ENCODE measurements at regions not wholly inside any gene's neighbourhood (a gene's known extent, or its start where the extent isn't known, plus 50 kb on each side); places are given as distances from the start of the nearest gene placed in this dataset.

- 81 to 83% methylated on average over 3 of the region's 3 CpGs for WGBS, 2 experiments (ENCODE audit: low coverage in 1 of 2, low lambda C conversion rate in 2 of 2, missing lambda C conversion rate in 2 of 2)
- H3K4me3 ChIP-seq, result no peak overlapping the region
- no peaks in the 10 kb centered on the region for H3K27me3 ChIP-seq (replicated peaks; ENCODE audit: insufficient read depth)
- no peaks in the 10 kb centered on the region for H4K20me1 ChIP-seq (ENCODE audit: insufficient read depth)
- H3K79me2 ChIP-seq (ENCODE audit: insufficient read depth), result no peaks in the 10 kb centered on the region
- no peaks in the 10 kb centered on the region for H3K9me2 ChIP-seq (ENCODE audit: insufficient read depth)
- no peaks in the 10 kb centered on the region for H3K9me3 ChIP-seq (ENCODE audit: low read depth)
- peaks cover 7% of the 10 kb centered on the region for H3K4me1 ChIP-seq (ENCODE audit: insufficient read depth)
- H3K9ac ChIP-seq, result no peak overlapping the region
- in situ Hi-C loops (cut with MboI), result no loop called here
- no peak overlapping the region for H2AFZ ChIP-seq
- no peak overlapping the region for H3K27ac ChIP-seq
- TF ChIP-seq EZH2phosphoT487 (IDR thresholded peaks at IDR 0.05; ENCODE audit: insufficient read depth, low read depth), result no peak
- no peak for TF ChIP-seq EZH2 (IDR thresholded peaks at IDR 0.05; ENCODE audit: insufficient read depth, poor library complexity, severe bottlenecking)
- H3K4me2 ChIP-seq (ENCODE audit: unreplicated experiment), result no peak overlapping the region
- no peak for DNase-seq
- H3K36me3 ChIP-seq (ENCODE audit: low read depth), result no peaks in the 10 kb centered on the region
- no peaks in the 10 kb centered on the region for H3F3A ChIP-seq (ENCODE audit: insufficient read depth)
Observed at GRCh38 chr5:89425062-89425461, 542.1 kb upstream of the MEF2C start.

- Histone ChIP-seq H2AFZ (peak overlapping the region; percentile 44; the same call in 1 of the 2 replicates), H3K27ac (no peak overlapping the region), H3K9ac (no peak overlapping the region), H3K9me3 (ENCODE audit: low read depth) (no peaks in the 10 kb centered on the region), H3K4me3 (no peak overlapping the region), H3K4me1 (ENCODE audit: insufficient read depth) (peaks cover 7% of the 10 kb centered on the region), H3K36me3 (ENCODE audit: low read depth) (no peaks in the 10 kb centered on the region), H3K4me2 (ENCODE audit: unreplicated experiment) (no peak overlapping the region), H3K79me2 (ENCODE audit: insufficient read depth) (no peaks in the 10 kb centered on the region), H4K20me1 (ENCODE audit: insufficient read depth) (no peaks in the 10 kb centered on the region), H3K9me2 (ENCODE audit: insufficient read depth) (no peaks in the 10 kb centered on the region), H3K27me3 (replicated peaks; ENCODE audit: insufficient read depth) (no peaks in the 10 kb centered on the region), H3F3A (ENCODE audit: insufficient read depth) (no peaks in the 10 kb centered on the region)
- TF ChIP-seq EZH2phosphoT487 (IDR thresholded peaks at IDR 0.05; ENCODE audit: insufficient read depth, low read depth), result no peak
- no peak for TF ChIP-seq EZH2 (IDR thresholded peaks at IDR 0.05; ENCODE audit: insufficient read depth, poor library complexity, severe bottlenecking)
- DNase-seq, result peak; percentile 53
- in situ Hi-C loops (cut with MboI), result no loop called here
- 8 to 10% methylated on average over 1 of the region's 1 CpG for WGBS, 2 experiments (ENCODE audit: low coverage in 1 of 2, low lambda C conversion rate in 2 of 2, missing lambda C conversion rate in 2 of 2)
Observed at GRCh38 chr5:89421035-89421434, 538.1 kb upstream of the MEF2C start.

DNA sequence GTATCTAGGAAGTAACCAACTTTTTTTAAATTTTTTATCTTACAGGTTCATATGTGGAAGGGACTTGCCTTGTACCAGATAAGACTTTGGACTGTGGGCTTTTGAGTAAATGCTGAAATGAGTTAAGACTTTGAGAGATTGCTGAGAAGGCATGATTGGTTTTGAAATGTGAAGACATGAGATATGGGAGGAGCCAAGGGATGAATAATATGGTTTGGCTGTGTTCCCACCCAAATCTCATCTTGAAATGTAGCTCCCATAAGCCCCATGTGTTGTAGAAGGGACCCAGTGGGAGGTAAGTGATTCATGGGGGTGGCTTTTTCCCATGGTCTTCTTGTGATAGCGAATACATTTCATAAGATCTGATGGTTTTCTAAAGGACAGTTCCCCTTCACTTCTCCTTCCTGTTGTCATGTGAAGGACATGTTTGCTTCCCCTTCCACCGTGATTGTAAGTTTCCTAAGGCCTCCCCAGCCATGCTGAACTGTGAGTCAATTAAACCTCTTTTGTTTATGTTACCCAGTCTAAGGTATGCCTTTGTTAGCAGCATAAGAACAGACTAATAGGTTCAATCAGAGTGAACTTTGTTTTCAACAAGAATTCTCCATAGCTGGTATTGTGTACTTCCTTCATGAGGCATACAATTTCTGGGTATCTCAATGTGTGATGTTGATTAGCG is 535.6 kb upstream of the MEF2C start:
- no peaks in the 10 kb centered on the region for H3K9me2 ChIP-seq (ENCODE audit: insufficient read depth)
- no peaks in the 10 kb centered on the region for H3K9me3 ChIP-seq (ENCODE audit: low read depth)
- H3K4me3 ChIP-seq, result no peak overlapping the region
- peaks cover 7% of the 10 kb centered on the region for H3K4me1 ChIP-seq (ENCODE audit: insufficient read depth)
- TF ChIP-seq EZH2 (IDR thresholded peaks at IDR 0.05; ENCODE audit: insufficient read depth, poor library complexity, severe bottlenecking), result no peak
- no peak overlapping the region for H2AFZ ChIP-seq
- no peaks in the 10 kb centered on the region for H4K20me1 ChIP-seq (ENCODE audit: insufficient read depth)
- in situ Hi-C loops (cut with MboI), result no loop called here
- H3K79me2 ChIP-seq (ENCODE audit: insufficient read depth), result no peaks in the 10 kb centered on the region
- H3K4me2 ChIP-seq (ENCODE audit: unreplicated experiment), result no peak overlapping the region
- H3K27me3 ChIP-seq (replicated peaks; ENCODE audit: insufficient read depth), result no peaks in the 10 kb centered on the region
- H3K36me3 ChIP-seq (ENCODE audit: low read depth), result no peaks in the 10 kb centered on the region
- H3K9ac ChIP-seq, result no peak overlapping the region
- no peak for DNase-seq
- H3K27ac ChIP-seq, result no peak overlapping the region
- WGBS, 2 experiments (ENCODE audit: low coverage in 1 of 2, low lambda C conversion rate in 2 of 2, missing lambda C conversion rate in 2 of 2), result 59 to 68% methylated on average over 3 of the region's 3 CpGs
- H3F3A ChIP-seq (ENCODE audit: insufficient read depth), result no peaks in the 10 kb centered on the region

GRCh38 chr5:89417990-89418389 is 535.0 kb upstream of the MEF2C start:
- no peaks in the 10 kb centered on the region for H3K9me3 ChIP-seq (ENCODE audit: low read depth)
- no peaks in the 10 kb centered on the region for H3F3A ChIP-seq (ENCODE audit: insufficient read depth)
- no peak overlapping the region for H2AFZ ChIP-seq
- TF ChIP-seq EZH2 (IDR thresholded peaks at IDR 0.05; ENCODE audit: insufficient read depth, poor library complexity, severe bottlenecking), result no peak
- TF ChIP-seq EZH2phosphoT487 (IDR thresholded peaks at IDR 0.05; ENCODE audit: insufficient read depth, low read depth), result no peak
- H3K4me3 ChIP-seq, result no peak overlapping the region
- no peaks in the 10 kb centered on the region for H3K27me3 ChIP-seq (replicated peaks; ENCODE audit: insufficient read depth)
- H4K20me1 ChIP-seq (ENCODE audit: insufficient read depth), result no peaks in the 10 kb centered on the region
- H3K4me1 ChIP-seq (ENCODE audit: insufficient read depth), result peaks cover 7% of the 10 kb centered on the region
- in situ Hi-C loops (cut with MboI), result no loop called here
- no peaks in the 10 kb centered on the region for H3K36me3 ChIP-seq (ENCODE audit: low read depth)
- WGBS, 2 experiments (ENCODE audit: low coverage in 1 of 2, low lambda C conversion rate in 2 of 2, missing lambda C conversion rate in 2 of 2), result 96 to 100% methylated on average over 2 of the region's 2 CpGs
- no peak for DNase-seq
- H3K79me2 ChIP-seq (ENCODE audit: insufficient read depth), result no peaks in the 10 kb centered on the region
- H3K9me2 ChIP-seq (ENCODE audit: insufficient read depth), result no peaks in the 10 kb centered on the region
- no peak overlapping the region for H3K27ac ChIP-seq
- H3K9ac ChIP-seq, result no peak overlapping the region
- no peak overlapping the region for H3K4me2 ChIP-seq (ENCODE audit: unreplicated experiment)

DNA sequence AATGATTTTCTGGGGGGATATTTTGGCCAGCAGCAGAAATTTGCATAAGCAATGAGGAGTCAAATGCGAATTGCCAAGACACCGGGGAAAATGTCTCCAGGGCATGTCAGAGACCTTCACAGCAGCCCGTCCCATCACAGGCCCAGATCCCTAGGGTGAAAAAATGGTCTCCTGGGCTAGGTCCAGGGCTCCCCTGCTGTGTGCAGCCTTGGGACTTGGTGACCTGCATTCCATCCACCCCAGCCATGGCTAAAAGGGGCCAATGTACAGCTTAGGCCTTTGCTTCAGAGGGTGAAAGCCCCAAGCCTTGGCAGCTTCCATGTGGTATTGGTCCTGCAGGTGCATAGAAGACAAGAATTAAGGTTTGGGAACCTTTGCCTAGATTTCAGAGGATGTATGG is 534.5 kb upstream of the MEF2C start:
- H3K9me2 ChIP-seq (ENCODE audit: insufficient read depth), result no peaks in the 10 kb centered on the region
- H3K4me2 ChIP-seq (ENCODE audit: unreplicated experiment), result no peak overlapping the region
- H3K4me3 ChIP-seq, result no peak overlapping the region
- H3K79me2 ChIP-seq (ENCODE audit: insufficient read depth), result no peaks in the 10 kb centered on the region
- H3F3A ChIP-seq (ENCODE audit: insufficient read depth), result no peaks in the 10 kb centered on the region
- WGBS, 2 experiments (ENCODE audit: low coverage in 1 of 2, low lambda C conversion rate in 2 of 2, missing lambda C conversion rate in 2 of 2), result 85 to 91% methylated on average over 3 of the region's 3 CpGs
- no peaks in the 10 kb centered on the region for H4K20me1 ChIP-seq (ENCODE audit: insufficient read depth)
- H3K9me3 ChIP-seq (ENCODE audit: low read depth), result no peaks in the 10 kb centered on the region
- H3K4me1 ChIP-seq (ENCODE audit: insufficient read depth), result peaks cover 7% of the 10 kb centered on the region
- no peak overlapping the region for H2AFZ ChIP-seq
- H3K36me3 ChIP-seq (ENCODE audit: low read depth), result no peaks in the 10 kb centered on the region
- TF ChIP-seq EZH2 (IDR thresholded peaks at IDR 0.05; ENCODE audit: insufficient read depth, poor library complexity, severe bottlenecking) (no peak), EZH2phosphoT487 (IDR thresholded peaks at IDR 0.05; ENCODE audit: insufficient read depth, low read depth) (no peak)
- in situ Hi-C loops (cut with MboI), result no loop called here
- no peaks in the 10 kb centered on the region for H3K27me3 ChIP-seq (replicated peaks; ENCODE audit: insufficient read depth)
- no peak overlapping the region for H3K27ac ChIP-seq
- DNase-seq, result no peak
- H3K9ac ChIP-seq, result no peak overlapping the region
